SK-N-MC (cell line): ENCODE measurements at regions not wholly inside any gene's neighbourhood (a gene's known extent, or its start where the extent isn't known, plus 50 kb on each side); places are given as distances from the start of the nearest gene placed in this dataset.

Experiments used
- EZH2 ChIP-seq: fragments of 200-600 bp; sonication (generic); IDR thresholded peaks from one replicate; pipeline ENCODE4 v1.6.1; 2017; ENCODE audit warnings: antibody characterized with exemption
- POLR2AphosphoS5 ChIP-seq: IDR thresholded peaks from 2 replicates; pipeline ENCODE4 v1.6.1; 2012; ENCODE audit warnings: mild to moderate bottlenecking, low read depth, low read length, borderline replicate concordance

DNA sequence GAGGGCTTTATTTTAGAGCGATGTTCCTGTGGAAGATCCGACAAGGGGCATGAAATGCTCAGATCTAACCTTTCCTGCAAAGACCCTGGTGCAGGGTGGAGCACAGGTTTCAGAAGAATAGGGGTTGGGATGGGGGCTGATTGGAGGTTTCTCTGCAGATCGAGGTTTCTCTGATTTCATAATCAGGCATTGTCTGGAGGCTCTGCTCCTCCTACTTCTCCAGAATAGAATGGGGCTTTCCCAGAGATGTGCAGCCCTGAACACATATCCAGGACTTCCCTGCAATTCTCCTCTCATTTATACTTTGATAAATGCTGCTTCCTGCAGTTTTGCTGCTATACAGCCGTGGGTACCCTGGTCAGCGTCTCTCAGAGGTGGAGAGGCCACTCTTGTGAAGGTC is 397.6 kb upstream of the BOD1L1 start:
- TF ChIP-seq POLR2AphosphoS5 (no peak), EZH2 (no peak)
